Endothelial cell of umbilical vein (primary cell): ENCODE measurements at regions not wholly inside any gene's neighbourhood (a gene's known extent, or its start where the extent isn't known, plus 50 kb on each side); places are given as distances from the start of the nearest gene placed in this dataset.

Experiments
- BruUV-seq: library from RNA; stranded (reverse); fragments of 400-500 nt; replicated peaks from 2 replicates; lab custom pipeline; 2021; lab: Mats Ljungman, UMichigan
- CTCF ChIA-PET: fragments of 300-600, 350-600 bp; sonication (Branson Sonifier 250); formaldehyde crosslinking; loops from one replicate; lab custom pipeline; 2021; ENCODE audit warnings: antibody characterized with exemption, inconsistent platforms; lab: Charles Lee
- POLR2A ChIA-PET: fragments of 300-600, 350-600 bp; sonication (Branson Sonifier 250); formaldehyde crosslinking; loops from one replicate; lab custom pipeline; 2021; ENCODE audit warnings: antibody characterized with exemption, inconsistent platforms; lab: Charles Lee
- DNase-seq: peaks from one replicate; pipeline ENCODE4 v3.0.0-alpha.2; 2011; ENCODE audit warnings: low read depth, low spot score
- FAIRE-seq: peaks from 2 replicates; lab custom pipeline; 2011; peaks lifted over from hg19 to GRCh38; lab: Jason Lieb, UNC
- H2AFZ ChIP-seq: 2 replicates; pipeline ENCODE4 v1.6.0; 2012; ENCODE audit warnings: low read depth, low read length, control low read depth, inconsistent platforms
- H3K27ac ChIP-seq: 2 replicates; pipeline ENCODE4 v1.5.1; 2011; ENCODE audit warnings: low read depth, mild to moderate bottlenecking, control low read depth, low read length, moderate library complexity; ENCODE audit not compliant: insufficient read depth
- H3K27me3 ChIP-seq, 2 experiments: 2 replicates each; pipeline versions ENCODE4 v1.6.0 to v1.6.1; 2011; ENCODE audit warnings: low read length in 2 of 2, mixed read lengths in 1 of 2; ENCODE audit not compliant: control insufficient read depth in 2 of 2, insufficient read depth in 2 of 2
- H3K36me3 ChIP-seq, 2 experiments: 2 replicates in 1 of 2; 3 replicates in 1 of 2; pipeline ENCODE4 v1.5.1; 2011; ENCODE audit warnings: low read length in 2 of 2, mild to moderate bottlenecking in 1 of 2, moderate library complexity in 1 of 2; ENCODE audit not compliant: control insufficient read depth in 2 of 2, insufficient read depth in 2 of 2; ENCODE audit errors: extremely low read depth in 1 of 2
- H3K4me1 ChIP-seq: 3 replicates; pipeline ENCODE4 v1.5.1; 2011; ENCODE audit warnings: mild to moderate bottlenecking, low read length; ENCODE audit not compliant: control insufficient read depth, insufficient read depth; ENCODE audit errors: extremely low read depth
- H3K4me2 ChIP-seq: 2 replicates; pipeline ENCODE4 v1.6.1; 2011; ENCODE audit warnings: low read length, control low read depth, mixed read lengths; ENCODE audit not compliant: insufficient read depth
- H3K4me3 ChIP-seq, 3 experiments: fragments of 200-600 bp in 1 of 3; sonication (generic), shearing (Covaris generic) in 1 of 3; replicated peaks in 1 of 3; 2 replicates each; pipeline ENCODE4 v1.5.1; 2011 to 2016; ENCODE audit warnings: control low read depth in 3 of 3, low read length in 3 of 3, mild to moderate bottlenecking in 2 of 3, inconsistent platforms in 1 of 3, low read depth in 1 of 3, moderate library complexity in 1 of 3; ENCODE audit not compliant: insufficient read depth in 1 of 3
- H3K79me2 ChIP-seq: 2 replicates; pipeline ENCODE4 v1.6.0; 2012; ENCODE audit warnings: low read length, inconsistent platforms; ENCODE audit not compliant: control insufficient read depth, insufficient read depth
- H3K9ac ChIP-seq: replicated peaks from 2 replicates; pipeline ENCODE3; 2011; ENCODE audit warnings: low read length, control low read depth; ENCODE audit not compliant: insufficient read depth; ENCODE audit errors: extremely low read depth
- H3K9me1 ChIP-seq: replicated peaks from 3 replicates; pipeline ENCODE4 v1.6.0; 2011; ENCODE audit warnings: mild to moderate bottlenecking, low read length; ENCODE audit not compliant: control insufficient read depth, insufficient read depth; ENCODE audit errors: extremely low read depth
- H3K9me3 ChIP-seq: replicated peaks from 2 replicates; pipeline ENCODE4 v1.5.1; 2012; ENCODE audit warnings: low read length, inconsistent platforms; ENCODE audit not compliant: control insufficient read depth, insufficient read depth
- H4K20me1 ChIP-seq: replicated peaks from 2 replicates; pipeline ENCODE3; 2011; ENCODE audit warnings: mild to moderate bottlenecking, low read length; ENCODE audit not compliant: control insufficient read depth, insufficient read depth; ENCODE audit errors: extremely low read depth
- CTCF ChIP-seq, 2 donors: IDR thresholded peaks; 1 replicate in 1 of 2; 2 replicates in 1 of 2; pipeline ENCODE4 v1.5.1; 2011; ENCODE audit warnings: low read length in 2 of 2, mild to moderate bottlenecking in 2 of 2, moderate library complexity in 2 of 2, control low read depth in 1 of 2, inconsistent platforms in 1 of 2, low read depth in 1 of 2; ENCODE audit not compliant: insufficient read depth in 1 of 2; ENCODE audit errors: extremely low read depth in 1 of 2
- EZH2 ChIP-seq: IDR thresholded peaks from 2 replicates; pipeline ENCODE4 v1.6.1; 2012; ENCODE audit warnings: borderline replicate concordance, low read depth, mild to moderate bottlenecking, moderate library complexity, low read length, inconsistent platforms; ENCODE audit not compliant: severe bottlenecking
- FOS ChIP-seq: IDR thresholded peaks from 2 replicates; pipeline ENCODE4 v1.6.1; 2011; ENCODE audit warnings: mild to moderate bottlenecking, low read length, moderate library complexity, borderline replicate concordance; ENCODE audit not compliant: insufficient read depth
- GATA2 ChIP-seq: IDR thresholded peaks from 2 replicates; pipeline ENCODE4 v1.7.0; 2011; ENCODE audit warnings: low read depth, mild to moderate bottlenecking, moderate library complexity, mixed read lengths, low read length; ENCODE audit not compliant: insufficient read length, insufficient read depth
- JUN ChIP-seq: IDR thresholded peaks from 2 replicates; pipeline ENCODE4 v1.6.1; 2011; ENCODE audit warnings: borderline replicate concordance, low read depth; ENCODE audit not compliant: insufficient read length, insufficient read depth
- MAX ChIP-seq: IDR thresholded peaks from 2 replicates; pipeline ENCODE4 v1.6.1; 2011; ENCODE audit not compliant: insufficient read depth, insufficient read length
- MYC ChIP-seq: IDR thresholded peaks from one replicate; pipeline ENCODE4 v1.6.1; 2011; ENCODE audit warnings: mild to moderate bottlenecking, low read depth, low read length
- POLR2A ChIP-seq: IDR thresholded peaks from 2 replicates; pipeline ENCODE4 v1.6.1; 2012; ENCODE audit warnings: low read depth, mild to moderate bottlenecking, control low read depth, low read length
- POLR2AphosphoS5 ChIP-seq: IDR thresholded peaks from 2 replicates; pipeline ENCODE4 v1.6.1; 2012; ENCODE audit warnings: low read depth, mild to moderate bottlenecking, control low read depth, low read length, moderate library complexity; ENCODE audit not compliant: insufficient read depth
- dilution Hi-C: fragments of 300-500 bp; cut with MboI; formaldehyde crosslinking; loops from one replicate; pipeline ENCODE4 v1.15.0; 2019; ENCODE audit warnings: low sequenced_read_pairs; ENCODE audit not compliant: extremely low pct_ligation_motif_present
- intact Hi-C: fragments of 100-400 bp; cut with micrococcal nuclease; formaldehyde crosslinking; loops from one replicate; pipeline ENCODE4 v1.10.0; 2022

GRCh38 chr4:149870008-149870407 is 54.4 kb upstream of the IQCM start:
- H3K9ac ChIP-seq, result no peak overlapping the region
- dilution Hi-C loops (no loop called here), intact Hi-C loops (no loop called here)
- no peaks in the 10 kb centered on the region for H3K79me2 ChIP-seq
- DNase-seq (no peak), FAIRE-seq (no peak)
- CTCF ChIA-PET, result no interaction called here
- no peaks in the 10 kb centered on the region for H3K4me1 ChIP-seq
- H3K9me1 ChIP-seq, result no peaks in the 10 kb centered on the region
- no peaks in the 10 kb centered on the region for H3K9me3 ChIP-seq
- H3K27ac ChIP-seq, result no peak overlapping the region
- no peaks in the 10 kb centered on the region for H3K27me3 ChIP-seq
- no peak overlapping the region for H3K4me2 ChIP-seq
- no peaks in the 10 kb centered on the region for H4K20me1 ChIP-seq
- POLR2A ChIA-PET, result no interaction called here
- no TSS peak for BruUV-seq
- TF ChIP-seq JUN, result no peak
- TF ChIP-seq EZH2, result no peak
- TF ChIP-seq POLR2A, result no peak
- TF ChIP-seq MYC, result no peak
- TF ChIP-seq GATA2, result no peak
- TF ChIP-seq POLR2AphosphoS5, result no peak
- no peak for TF ChIP-seq MAX
- TF ChIP-seq CTCF (IDR thresholded peaks at IDR 0.05; ENCODE audit: extremely low read depth in 1 of 2, insufficient read depth in 1 of 2, low read depth in 1 of 2, low read length in 2 of 2), result no peak
- no peak for TF ChIP-seq FOS
- H3K4me3 ChIP-seq, result no peak overlapping the region
- no peak overlapping the region for H2AFZ ChIP-seq
- no peaks in the 10 kb centered on the region for H3K36me3 ChIP-seq
